ENCODE measurements at regions not wholly inside any gene's neighbourhood (a gene's known extent, or its start where the extent isn't known, plus 50 kb on each side); places are given as distances from the start of the nearest gene placed in this dataset.

DNA sequence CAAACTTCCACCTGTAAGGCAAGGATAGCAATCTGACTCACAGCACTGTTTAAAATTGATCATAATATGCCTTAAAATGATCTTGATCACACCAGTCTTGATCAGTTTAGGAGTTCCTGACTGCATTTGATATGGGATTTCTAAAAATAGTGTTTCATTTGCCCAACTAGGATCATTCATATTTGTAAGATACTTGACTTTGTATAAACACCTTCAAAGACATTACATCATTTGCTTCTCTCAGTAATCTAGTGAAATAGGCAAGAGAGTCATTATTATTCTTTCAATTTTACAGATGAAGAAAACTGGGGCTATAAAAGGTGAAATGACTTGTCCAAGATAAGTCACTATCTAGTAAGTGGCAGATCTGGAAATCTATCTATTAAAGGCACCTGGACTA lies 521.1 kb downstream of the GATA3 start:
- Histone ChIP-seq H3K56ac (ENCODE audit: extremely low read depth, insufficient read depth, low read length) (no peak overlapping the region), H3K4me1 (ENCODE audit: control insufficient read depth, insufficient read depth, low read length) (no peaks in the 10 kb centered on the region), H2BK120ac (ENCODE audit: low read depth, low read length) (no peak overlapping the region), H3K18ac (ENCODE audit: low read depth, low read length) (no peak overlapping the region), H4K5ac (ENCODE audit: low read depth, low read length) (no peak overlapping the region), H3K36me3 (ENCODE audit: control insufficient read depth, insufficient read depth, low read length) (no peaks in the 10 kb centered on the region), H2BK20ac (ENCODE audit: low read depth, low read length) (no peak overlapping the region), H3K9ac (ENCODE audit: low read depth, low read length) (no peak overlapping the region), H3K14ac (replicated peaks; ENCODE audit: low read depth, low read length) (no peak overlapping the region), H2AFZ (replicated peaks; ENCODE audit: low read length, poor library complexity) (no peak overlapping the region), H3K9me1 (ENCODE audit: insufficient read depth, low read length) (no peaks in the 10 kb centered on the region), H3K23ac (ENCODE audit: low read depth, low read length) (no peak overlapping the region), H2AK5ac (ENCODE audit: low read depth, low read length) (no peak overlapping the region), H2BK15ac (ENCODE audit: low read depth, low read length) (no peak overlapping the region), H3K79me1 (ENCODE audit: low read depth in 1 of 2, low read length in 2 of 2) (no peaks in the 10 kb centered on the region), H4K8ac (ENCODE audit: low read depth in 2 of 2, low read length in 2 of 2) (no peak overlapping the region), H2AK9ac (replicated peaks; ENCODE audit: low read depth, low read length, poor library complexity) (no peak overlapping the region), H3K4me2 (ENCODE audit: low read depth, low read length) (no peak overlapping the region), H3K4me3 (ENCODE audit: insufficient read depth, low read depth, low read length) (no peak overlapping the region), H3K4ac (ENCODE audit: low read depth, low read length) (no peak overlapping the region), H4K91ac (ENCODE audit: insufficient read depth, low read depth, low read length) (no peak overlapping the region), H3K9me3 (ENCODE audit: control insufficient read depth, insufficient read depth, low read length) (peaks cover 15% of the 10 kb centered on the region), H4K20me1 (ENCODE audit: insufficient read depth, low read length) (no peaks in the 10 kb centered on the region), H3K27ac (ENCODE audit: insufficient read depth, low read length) (no peak overlapping the region), H2BK5ac (ENCODE audit: low read depth, low read length, poor library complexity, severe bottlenecking) (no peak overlapping the region), H3K27me3 (ENCODE audit: control insufficient read depth, insufficient read depth, low read length) (no peaks in the 10 kb centered on the region)
- no TSS peak for BruUV-seq (replicated peaks)
- in situ Hi-C loops (cut with MboI; ENCODE audit: low sequenced_read_pairs) (no loop called here), dilution Hi-C loops (cut with HindIII; ENCODE audit: low sequenced_read_pairs, unreplicated experiment) (no loop called here), intact Hi-C loops (cut with micrococcal nuclease) (no loop called here)
- CTCF ChIA-PET = no interaction called here
- TF ChIP-seq MAFK (IDR thresholded peaks at IDR 0.05; ENCODE audit: low read depth, low read length) (no peak), CHD1 (IDR thresholded peaks at IDR 0.05; ENCODE audit: low read depth, low read length) (no peak), RCOR1 (IDR thresholded peaks at IDR 0.05; ENCODE audit: insufficient replicate concordance, low read length) (no peak), MAZ (IDR thresholded peaks at IDR 0.05; ENCODE audit: borderline replicate concordance, low read depth, low read length) (no peak), RFX5 (IDR thresholded peaks at IDR 0.05; ENCODE audit: low read depth, low read length) (no peak), ELK1 (IDR thresholded peaks at IDR 0.05; ENCODE audit: borderline replicate concordance, low read depth, low read length) (no peak), CEBPB (IDR thresholded peaks at IDR 0.05; ENCODE audit: low read depth, low read length) (no peak), USF2 (IDR thresholded peaks at IDR 0.05; ENCODE audit: low read depth, low read length) (no peak), NFE2L2 (IDR thresholded peaks at IDR 0.05; ENCODE audit: low read depth, low read length) (no peak), RAD21 (IDR thresholded peaks at IDR 0.05; ENCODE audit: low read length) (no peak), POLR2A (IDR thresholded peaks at IDR 0.05; ENCODE audit: low read depth, low read length) (no peak), CTCF (conservative IDR thresholded peaks at IDR 0.05; ENCODE audit: low read depth, low read length) (no peak), SMC3 (IDR thresholded peaks at IDR 0.05; ENCODE audit: low read depth, low read length) (no peak), MXI1 (IDR thresholded peaks at IDR 0.05; ENCODE audit: borderline replicate concordance, low read depth, low read length) (no peak)
- POLR2A ChIA-PET (ENCODE audit: unreplicated experiment) = no interaction called here
- ATAC-seq (ENCODE audit: low read depth) (no peak), DNase-seq (no peak)

All from IMR-90 (cell line).